Type B pancreatic cell (in vitro differentiated cells): ENCODE measurements at regions not wholly inside any gene's neighbourhood (a gene's known extent, or its start where the extent isn't known, plus 50 kb on each side); places are given as distances from the start of the nearest gene placed in this dataset.

Source experiments
- DNase-seq: peaks from one replicate; pipeline ENCODE4 v3.0.0; 2021; ENCODE audit warnings: mixed read lengths; ENCODE audit not compliant: unreplicated experiment; ENCODE audit errors: extremely low spot score
- H3K27ac Mint-ChIP-seq: 2 replicates; pipeline ENCODE4 v1.8.0; 2021; ENCODE audit warnings: mild to moderate bottlenecking, mixed read lengths
- H3K27me3 Mint-ChIP-seq: 2 replicates; pipeline ENCODE4 v1.8.0; 2021; ENCODE audit warnings: mixed read lengths
- H3K36me3 Mint-ChIP-seq: 2 replicates; pipeline ENCODE4 v1.8.0; 2021; ENCODE audit warnings: mixed read lengths
- H3K4me1 Mint-ChIP-seq: one replicate; pipeline ENCODE4 v1.8.0; 2021; ENCODE audit warnings: mixed read lengths; ENCODE audit not compliant: unreplicated experiment
- H3K4me3 Mint-ChIP-seq: 2 replicates; pipeline ENCODE4 v1.8.0; 2021; ENCODE audit warnings: mild to moderate bottlenecking, mixed read lengths
- H3K9me3 Mint-ChIP-seq: 2 replicates; pipeline ENCODE4 v1.8.0; 2021; ENCODE audit warnings: mixed read lengths
- TF ChIP-seq, protein P1 (sequence below): fragments of 200-600 bp; sonication (generic); conservative IDR thresholded peaks from 2 replicates; pipeline ENCODE4 v1.5.0; 2021; ENCODE audit warnings: antibody characterized with exemption, mild to moderate bottlenecking

- Mint-ChIP-seq H3K4me3 (no peak overlapping the region), H3K9me3 (no peaks in the 10 kb centered on the region), H3K36me3 (no peaks in the 10 kb centered on the region), H3K27ac (no peak overlapping the region), H3K4me1 (peaks cover 7% of the 10 kb centered on the region), H3K27me3 (no peaks in the 10 kb centered on the region)
- DNase-seq, result no peak
- TF ChIP-seq, protein P1, sequence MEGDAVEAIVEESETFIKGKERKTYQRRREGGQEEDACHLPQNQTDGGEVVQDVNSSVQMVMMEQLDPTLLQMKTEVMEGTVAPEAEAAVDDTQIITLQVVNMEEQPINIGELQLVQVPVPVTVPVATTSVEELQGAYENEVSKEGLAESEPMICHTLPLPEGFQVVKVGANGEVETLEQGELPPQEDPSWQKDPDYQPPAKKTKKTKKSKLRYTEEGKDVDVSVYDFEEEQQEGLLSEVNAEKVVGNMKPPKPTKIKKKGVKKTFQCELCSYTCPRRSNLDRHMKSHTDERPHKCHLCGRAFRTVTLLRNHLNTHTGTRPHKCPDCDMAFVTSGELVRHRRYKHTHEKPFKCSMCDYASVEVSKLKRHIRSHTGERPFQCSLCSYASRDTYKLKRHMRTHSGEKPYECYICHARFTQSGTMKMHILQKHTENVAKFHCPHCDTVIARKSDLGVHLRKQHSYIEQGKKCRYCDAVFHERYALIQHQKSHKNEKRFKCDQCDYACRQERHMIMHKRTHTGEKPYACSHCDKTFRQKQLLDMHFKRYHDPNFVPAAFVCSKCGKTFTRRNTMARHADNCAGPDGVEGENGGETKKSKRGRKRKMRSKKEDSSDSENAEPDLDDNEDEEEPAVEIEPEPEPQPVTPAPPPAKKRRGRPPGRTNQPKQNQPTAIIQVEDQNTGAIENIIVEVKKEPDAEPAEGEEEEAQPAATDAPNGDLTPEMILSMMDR, result no peak
These were observed 50.9 kb upstream of the KLF9 start for GRCh38 chr9:70465398-70465797.
